GM19025 (cell line): ENCODE measurements at regions not wholly inside any gene's neighbourhood (a gene's known extent, or its start where the extent isn't known, plus 50 kb on each side); places are given as distances from the start of the nearest gene placed in this dataset.

ENCODE experiments used
- ATAC-seq: cut with Tn5 transposase; IDR thresholded peaks from one replicate; pipeline ENCODE4 v1.9.1; 2021; ENCODE audit warnings: mild to moderate bottlenecking, low read depth, moderate library complexity; ENCODE audit not compliant: unreplicated experiment

GRCh38 chr13:107102676-107103075, 534.7 kb upstream of the ARGLU1 start:
- ATAC-seq: no peak

DNA sequence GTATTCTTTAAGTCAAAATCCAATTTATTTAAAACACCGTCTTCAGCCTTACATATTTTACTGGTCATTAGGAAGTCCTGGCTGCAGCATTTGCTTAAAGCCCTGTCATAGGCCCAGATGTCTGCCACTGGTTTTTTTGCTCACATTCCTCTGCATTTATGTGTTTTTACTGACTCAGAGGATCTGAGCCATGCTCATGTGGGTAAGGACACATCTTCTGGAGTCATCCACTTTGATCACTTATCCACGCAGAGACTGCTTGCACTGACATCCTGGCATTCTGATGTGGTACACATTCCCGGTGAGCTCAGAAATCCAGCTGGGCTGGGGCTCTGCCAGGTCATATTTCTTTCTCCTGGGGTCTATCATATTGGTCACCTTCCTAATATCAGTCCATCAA, 531.7 kb upstream of the ARGLU1 start:
- no peak for ATAC-seq

GRCh38 chr13:107097916-107098315, 530.0 kb upstream of the ARGLU1 start:
- no peak for ATAC-seq

DNA sequence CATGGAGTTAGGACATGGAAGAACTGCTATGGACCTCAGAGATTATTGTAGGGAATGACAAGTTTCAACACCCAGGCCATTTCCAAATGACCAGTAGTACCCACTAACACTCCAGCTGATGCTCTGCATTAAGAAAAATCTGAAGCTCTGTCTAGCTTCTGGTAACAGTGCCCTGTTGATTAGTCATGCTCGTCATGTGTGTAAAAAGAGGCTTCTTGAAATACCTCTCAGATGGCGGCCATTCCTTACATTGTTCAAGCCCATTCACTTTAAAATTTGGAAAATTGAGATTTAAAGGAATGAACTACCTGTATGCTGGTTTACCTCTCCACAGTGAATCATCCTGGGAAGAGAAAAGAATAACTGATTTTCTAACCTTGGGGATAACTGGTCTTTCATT, 527.9 kb upstream of the ARGLU1 start:
- no peak for ATAC-seq

GRCh38 chr13:107091861-107092260, 523.9 kb upstream of the ARGLU1 start:
- no peak for ATAC-seq

- no peak for ATAC-seq
Observed at GRCh38 chr13:107091428-107091827, 523.5 kb upstream of the ARGLU1 start.

DNA sequence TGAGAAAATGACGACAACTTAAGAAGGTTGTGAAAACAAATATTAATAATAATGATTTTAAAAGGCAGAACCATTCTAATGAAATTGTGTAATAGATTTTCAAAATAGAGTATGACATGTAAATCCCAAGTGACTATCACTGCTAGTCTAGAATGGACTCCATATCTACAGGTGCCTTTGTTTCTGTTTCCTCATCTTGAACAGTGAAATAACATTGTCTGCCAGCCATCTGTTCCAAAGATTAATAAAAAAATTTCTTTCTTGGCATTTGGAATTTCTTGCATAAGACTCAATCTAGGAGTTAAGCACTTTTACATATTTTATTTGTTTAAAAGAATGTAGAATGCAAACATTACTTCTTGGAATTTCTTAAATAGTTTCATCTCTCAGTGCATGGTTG, 520.1 kb upstream of the ARGLU1 start:
- no peak for ATAC-seq

- ATAC-seq: no peak
Observed at GRCh38 chr13:107079423-107080049, 511.6 kb upstream of the ARGLU1 start.

DNA sequence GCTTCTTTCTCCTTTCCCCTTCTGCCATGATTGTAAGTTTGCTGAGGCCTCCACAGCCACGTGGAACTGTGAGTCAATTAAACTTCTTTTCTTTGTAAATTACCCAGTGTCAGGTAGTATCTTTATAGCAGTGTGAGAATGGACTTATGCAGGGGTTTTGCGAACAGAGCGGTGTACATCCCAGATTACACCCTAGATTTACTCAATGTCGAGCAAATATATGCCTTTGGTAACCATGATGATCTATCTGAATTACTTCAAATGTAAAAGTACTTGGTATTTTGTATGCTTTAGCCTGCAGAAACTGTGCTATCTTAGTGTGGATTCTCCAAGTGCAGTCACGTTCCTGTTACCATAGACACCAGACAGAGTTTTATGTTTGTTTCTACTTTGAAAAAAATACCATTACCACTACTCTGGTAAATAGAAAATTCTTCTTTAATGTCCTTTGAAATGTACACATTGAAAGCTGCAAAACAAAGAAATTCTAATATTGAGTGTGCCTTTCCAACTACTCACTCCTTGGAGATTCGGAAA, 510.4 kb upstream of the ARGLU1 start:
- no peak for ATAC-seq

DNA sequence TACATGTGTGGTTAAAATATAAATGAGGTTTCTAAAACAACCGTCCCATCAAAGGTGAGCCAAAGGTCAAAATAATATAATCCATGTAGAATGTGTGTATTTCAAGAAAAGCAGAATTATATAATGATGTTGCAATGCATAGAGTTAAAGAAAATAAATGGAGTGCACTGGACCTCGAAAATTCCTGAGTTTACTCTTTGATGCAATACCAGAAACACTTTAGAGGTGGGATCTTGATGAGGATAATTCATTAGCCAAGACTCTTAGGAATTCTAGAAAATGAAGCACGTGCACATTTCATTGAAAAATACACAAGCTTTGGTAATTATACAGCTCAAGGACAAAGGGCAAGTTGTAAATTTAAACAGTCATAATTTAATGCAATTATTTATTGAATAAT, 508.9 kb upstream of the ARGLU1 start:
- ATAC-seq: no peak

- ATAC-seq: no peak
Observed at GRCh38 chr13:107075576-107075975, 507.6 kb upstream of the ARGLU1 start.

DNA sequence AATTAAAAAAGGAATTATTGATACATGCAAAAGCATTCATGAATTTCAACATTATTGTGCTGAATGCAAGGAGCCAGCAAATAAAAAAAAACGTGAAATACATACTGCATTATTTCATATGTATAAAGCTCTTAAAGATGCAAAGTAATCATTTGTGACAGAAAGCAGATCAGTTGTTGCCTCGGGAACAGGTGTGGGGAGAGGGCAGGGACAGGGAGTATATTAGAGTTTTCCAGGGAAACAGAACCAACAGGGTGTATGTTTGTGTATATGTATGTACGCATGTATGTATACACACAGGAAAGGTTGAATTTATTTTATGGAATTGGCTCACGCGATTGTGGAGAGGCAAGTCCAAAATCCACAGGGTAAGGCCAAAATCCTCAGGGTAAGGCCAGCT, 502.9 kb upstream of the ARGLU1 start:
- ATAC-seq: no peak

GRCh38 chr13:107069108-107069776, 501.3 kb upstream of the ARGLU1 start:
- ATAC-seq: no peak

- ATAC-seq: no peak
Observed at GRCh38 chr13:107067381-107067780, 499.4 kb upstream of the ARGLU1 start.

DNA sequence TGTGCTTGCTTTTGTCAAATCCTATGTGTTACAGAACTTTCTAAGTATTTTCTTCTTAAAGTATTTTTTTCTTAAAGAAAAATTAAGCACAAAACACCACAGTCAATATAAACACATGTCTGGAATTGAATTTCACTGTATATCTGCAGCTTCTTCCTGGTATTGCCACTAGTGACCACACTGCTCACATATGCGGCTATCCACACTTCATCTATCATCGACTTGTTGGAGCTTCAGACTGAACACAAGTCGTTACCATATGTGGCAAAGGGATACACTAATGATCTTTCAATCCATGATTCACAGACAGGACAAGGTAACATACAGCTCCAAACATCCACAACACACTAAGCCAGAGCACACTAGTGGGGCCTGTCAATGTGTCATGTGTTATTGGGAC, 498.4 kb upstream of the ARGLU1 start:
- ATAC-seq: no peak

DNA sequence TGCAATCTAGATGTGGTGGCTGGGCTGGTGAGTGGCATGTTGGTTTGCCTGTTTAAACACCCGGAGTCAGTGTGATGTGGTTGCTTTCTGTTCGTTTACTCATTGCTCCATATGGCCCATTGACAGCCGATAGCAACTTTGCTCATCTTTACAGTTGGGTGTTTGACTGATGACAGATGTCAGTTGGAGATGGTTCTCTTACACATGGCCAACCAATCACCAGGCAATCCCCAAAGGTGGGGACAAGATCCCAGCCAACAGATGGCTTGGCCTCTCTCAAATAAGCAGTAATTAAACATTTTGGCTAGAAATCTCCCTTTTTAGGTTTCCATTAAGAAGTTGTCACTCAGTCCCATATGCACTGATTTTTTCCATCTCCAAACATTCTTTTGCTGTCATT, 497.1 kb upstream of the ARGLU1 start:
- ATAC-seq: no peak

GRCh38 chr13:107057028-107057631, 489.2 kb upstream of the ARGLU1 start:
- ATAC-seq: no peak

DNA sequence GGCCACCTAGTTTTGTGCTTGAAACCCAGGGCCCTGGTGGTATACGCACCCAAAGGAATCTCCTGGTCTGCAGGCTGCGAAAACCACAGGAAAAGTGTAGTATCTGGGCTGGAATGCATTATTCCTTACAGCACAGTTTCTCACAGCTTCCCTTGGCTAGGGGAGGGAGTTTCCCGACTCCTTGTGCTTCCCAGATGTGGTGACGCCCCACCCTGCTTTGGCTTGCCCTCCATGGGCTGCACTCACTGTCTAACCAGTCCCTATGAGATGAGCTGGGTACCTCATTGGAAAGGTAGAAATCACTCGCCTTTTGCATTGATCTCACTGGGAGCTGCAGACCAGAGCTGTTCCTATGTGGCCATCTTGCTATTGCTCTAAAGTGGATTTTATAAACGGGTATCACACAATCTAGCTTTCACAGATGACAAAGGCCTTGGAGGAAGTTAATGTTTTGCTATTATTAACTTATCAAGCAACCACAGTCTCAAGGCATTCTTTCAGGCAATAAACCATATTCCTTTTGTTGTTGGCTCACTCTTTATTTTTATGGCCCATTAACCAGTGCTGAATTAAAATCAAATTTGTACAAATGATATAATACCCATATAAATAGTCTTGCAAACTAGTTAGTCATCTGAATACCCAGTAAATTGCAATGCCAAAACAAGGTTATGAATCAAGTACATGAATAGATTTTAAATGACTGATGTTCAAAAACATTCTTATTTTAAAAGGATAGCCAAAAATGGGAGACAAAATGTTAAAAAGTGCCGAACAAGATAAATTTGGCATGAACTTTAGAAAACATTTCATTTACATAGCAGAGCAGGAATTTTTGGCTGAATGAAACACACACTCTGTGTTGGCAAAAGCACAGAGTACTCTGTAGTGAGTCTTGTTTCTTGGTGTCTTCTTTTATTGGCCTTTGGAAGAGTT, 475.4 kb upstream of the ARGLU1 start:
- no peak for ATAC-seq

GRCh38 chr13:107035778-107036177, 467.8 kb upstream of the ARGLU1 start:
- no peak for ATAC-seq

DNA sequence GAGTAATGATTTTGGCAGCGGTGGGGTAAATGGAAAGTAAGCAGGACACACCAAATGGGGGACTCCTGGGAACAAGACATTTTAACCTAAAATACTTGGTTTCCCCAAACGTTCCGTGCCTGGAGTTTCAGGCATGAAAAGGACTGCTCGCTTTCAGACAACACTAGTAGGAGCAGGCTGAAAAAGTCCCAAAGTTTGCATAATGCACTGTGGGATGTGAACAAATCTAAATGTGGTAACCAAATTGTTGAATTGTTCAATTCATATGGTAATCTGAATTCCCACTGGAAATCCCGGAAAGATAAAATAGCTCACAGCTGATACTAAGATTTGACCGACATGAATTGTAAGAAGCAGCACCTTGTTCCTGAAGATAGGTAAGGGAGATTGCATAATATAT, 467.2 kb upstream of the ARGLU1 start:
- ATAC-seq: no peak
